GM12873 (cell line): ENCODE measurements at regions not wholly inside any gene's neighbourhood (a gene's known extent, or its start where the extent isn't known, plus 50 kb on each side); places are given as distances from the start of the nearest gene placed in this dataset.

Experiments
- TF ChIP-seq, protein P1 (sequence below): IDR thresholded peaks from 2 replicates; pipeline ENCODE4 v1.5.1; 2012; ENCODE audit warnings: low read depth, mild to moderate bottlenecking, moderate library complexity, low read length, control low read depth; ENCODE audit not compliant: insufficient read depth; ENCODE audit errors: missing control alignments

DNA sequence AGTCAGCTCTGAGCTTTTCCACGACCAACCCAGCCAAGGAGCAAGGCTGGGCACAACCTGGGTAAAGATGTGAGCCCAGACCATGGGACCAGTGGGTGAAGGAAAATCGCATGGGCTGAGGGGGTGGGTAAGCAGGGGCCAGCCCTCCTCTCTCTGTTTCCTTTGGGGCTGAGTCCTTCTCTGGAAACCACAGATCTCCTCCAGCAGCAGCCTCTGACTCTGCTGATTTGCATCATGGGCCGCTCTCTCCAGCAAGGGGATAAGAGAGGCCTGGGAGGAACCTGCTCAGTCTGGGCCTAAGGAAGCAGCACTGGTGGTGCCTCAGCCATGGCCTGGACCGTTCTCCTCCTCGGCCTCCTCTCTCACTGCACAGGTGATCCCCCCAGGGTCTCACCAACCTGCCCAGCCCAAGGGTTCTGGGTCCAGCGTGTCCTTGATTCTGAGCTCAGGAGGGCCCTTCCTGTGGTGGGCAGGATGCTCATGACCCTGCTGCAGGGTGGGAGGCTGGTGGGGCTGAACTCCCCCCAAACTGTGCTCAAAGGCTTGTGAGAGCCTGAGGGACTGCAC, 67.8 kb downstream of the GGTLC2 start:
- TF ChIP-seq, protein P1, sequence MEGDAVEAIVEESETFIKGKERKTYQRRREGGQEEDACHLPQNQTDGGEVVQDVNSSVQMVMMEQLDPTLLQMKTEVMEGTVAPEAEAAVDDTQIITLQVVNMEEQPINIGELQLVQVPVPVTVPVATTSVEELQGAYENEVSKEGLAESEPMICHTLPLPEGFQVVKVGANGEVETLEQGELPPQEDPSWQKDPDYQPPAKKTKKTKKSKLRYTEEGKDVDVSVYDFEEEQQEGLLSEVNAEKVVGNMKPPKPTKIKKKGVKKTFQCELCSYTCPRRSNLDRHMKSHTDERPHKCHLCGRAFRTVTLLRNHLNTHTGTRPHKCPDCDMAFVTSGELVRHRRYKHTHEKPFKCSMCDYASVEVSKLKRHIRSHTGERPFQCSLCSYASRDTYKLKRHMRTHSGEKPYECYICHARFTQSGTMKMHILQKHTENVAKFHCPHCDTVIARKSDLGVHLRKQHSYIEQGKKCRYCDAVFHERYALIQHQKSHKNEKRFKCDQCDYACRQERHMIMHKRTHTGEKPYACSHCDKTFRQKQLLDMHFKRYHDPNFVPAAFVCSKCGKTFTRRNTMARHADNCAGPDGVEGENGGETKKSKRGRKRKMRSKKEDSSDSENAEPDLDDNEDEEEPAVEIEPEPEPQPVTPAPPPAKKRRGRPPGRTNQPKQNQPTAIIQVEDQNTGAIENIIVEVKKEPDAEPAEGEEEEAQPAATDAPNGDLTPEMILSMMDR = no peak

- TF ChIP-seq, protein P1 = no peak
Measured at GRCh38 chr22:22712666-22713365, 68.4 kb downstream of the GGTLC2 start.

- TF ChIP-seq, protein P1 = no peak
Measured at GRCh38 chr22:22713416-22713815, 69.0 kb downstream of the GGTLC2 start.

GRCh38 chr22:22714600-22715335, 70.4 kb downstream of the GGTLC2 start:
- TF ChIP-seq, protein P1 = no peak

GRCh38 chr22:22716136-22716665, 71.8 kb downstream of the GGTLC2 start:
- TF ChIP-seq, protein P1 = no peak

DNA sequence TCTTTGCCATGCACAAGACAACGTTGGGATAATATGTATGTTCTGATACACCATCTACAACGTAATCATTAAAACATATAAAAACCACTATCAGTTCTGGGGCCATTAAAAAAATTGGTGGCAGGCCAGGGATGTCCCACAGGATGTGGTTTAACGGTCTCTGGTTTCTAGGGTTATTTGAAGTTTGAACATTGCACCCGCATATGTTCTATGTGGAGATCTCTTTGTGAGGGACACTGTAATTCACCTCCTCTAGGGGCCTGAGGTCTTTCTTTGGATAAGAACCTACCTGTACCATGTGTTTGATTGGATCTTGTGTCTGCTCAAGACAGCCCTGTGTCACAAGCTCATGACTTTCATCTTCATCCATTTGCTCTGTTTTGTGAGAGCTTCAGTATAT, 73.2 kb downstream of the GGTLC2 start:
- TF ChIP-seq, protein P1 = no peak

- TF ChIP-seq, protein P1 = peak; percentile 69
Measured at GRCh38 chr22:22720201-22720723, 75.8 kb downstream of the GGTLC2 start.
